ENCODE measurements at regions not wholly inside any gene's neighbourhood (a gene's known extent, or its start where the extent isn't known, plus 50 kb on each side); places are given as distances from the start of the nearest gene placed in this dataset.

DNA sequence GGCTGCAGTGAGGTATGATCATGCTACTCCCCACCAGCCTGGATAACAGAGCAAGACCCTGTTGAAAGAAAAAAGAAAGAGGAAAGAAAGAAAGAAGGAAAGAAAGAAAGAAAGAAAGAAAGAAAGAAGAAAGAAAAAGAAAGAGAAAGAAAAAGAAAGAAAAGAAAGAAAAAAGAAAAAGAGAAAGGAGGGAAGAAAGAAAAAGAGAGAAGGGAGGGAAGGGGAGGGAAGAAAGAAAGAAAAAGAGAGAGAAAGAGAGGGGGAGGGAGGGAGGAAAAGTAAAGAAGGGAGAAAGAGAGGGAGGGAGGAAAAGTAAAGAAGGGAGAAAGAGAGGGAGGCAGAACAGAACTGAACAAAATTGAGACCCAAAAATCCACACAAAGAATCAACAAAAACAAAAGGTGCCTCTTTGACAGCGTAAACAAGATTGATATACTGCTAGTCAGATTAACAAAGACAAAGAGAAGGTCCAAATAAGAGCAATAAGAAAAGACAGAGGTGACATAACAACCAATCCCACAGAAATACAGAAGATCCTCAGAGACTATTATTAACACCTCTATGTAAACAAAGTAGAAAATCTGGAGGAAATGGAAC lies 293.9 kb upstream of the AMIGO2 start:
- BruUV-seq (replicated peaks): no TSS peak

More for the DNA sequence above, 293.9 kb upstream of the AMIGO2 start:
- Histone ChIP-seq H3K9me3 (ENCODE audit: control insufficient read depth, insufficient read depth, low read length) (no peaks in the 10 kb centered on the region), H3K14ac (replicated peaks; ENCODE audit: low read depth, low read length) (no peak overlapping the region), H4K8ac (ENCODE audit: low read depth in 2 of 2, low read length in 2 of 2) (no peak overlapping the region), H2AK9ac (replicated peaks; ENCODE audit: low read depth, low read length, poor library complexity) (no peak overlapping the region), H3K79me1 (ENCODE audit: low read depth in 1 of 2, low read length in 2 of 2) (no peaks in the 10 kb centered on the region), H2BK5ac (ENCODE audit: low read depth, low read length, poor library complexity, severe bottlenecking) (no peak overlapping the region), H3K56ac (ENCODE audit: extremely low read depth, insufficient read depth, low read length) (no peak overlapping the region), H3K27ac (ENCODE audit: insufficient read depth, low read length) (no peak overlapping the region), H2BK15ac (ENCODE audit: low read depth, low read length) (no peak overlapping the region), H4K91ac (ENCODE audit: insufficient read depth, low read depth, low read length) (no peak overlapping the region), H3K9me1 (ENCODE audit: insufficient read depth, low read length) (peaks cover 3% of the 10 kb centered on the region; the same call in 1 of the 2 replicates), H3K18ac (ENCODE audit: low read depth, low read length) (no peak overlapping the region), H2BK20ac (ENCODE audit: low read depth, low read length) (no peak overlapping the region), H4K20me1 (ENCODE audit: insufficient read depth, low read length) (no peaks in the 10 kb centered on the region), H3K4ac (ENCODE audit: low read depth, low read length) (no peak overlapping the region), H3K4me2 (ENCODE audit: low read depth, low read length) (no peak overlapping the region), H3K4me3 (ENCODE audit: insufficient read depth, low read depth, low read length) (no peak overlapping the region), H3K36me3 (ENCODE audit: control insufficient read depth, insufficient read depth, low read length) (no peaks in the 10 kb centered on the region), H3K9ac (ENCODE audit: low read depth, low read length) (no peak overlapping the region), H4K5ac (ENCODE audit: low read depth, low read length) (no peak overlapping the region), H2BK120ac (ENCODE audit: low read depth, low read length) (no peak overlapping the region), H3K27me3 (ENCODE audit: control insufficient read depth, insufficient read depth, low read length) (no peaks in the 10 kb centered on the region; the same call in 1 of the 2 replicates), H2AK5ac (ENCODE audit: low read depth, low read length) (no peak overlapping the region), H3K4me1 (ENCODE audit: control insufficient read depth, insufficient read depth, low read length) (peaks cover 7% of the 10 kb centered on the region), H3K23ac (ENCODE audit: low read depth, low read length) (no peak overlapping the region), H2AFZ (replicated peaks; ENCODE audit: low read length, poor library complexity) (no peak overlapping the region)
- WGBS, 2 experiments (ENCODE audit: extremely low coverage in 2 of 2, insufficient read length in 1 of 2): no CpG with 5 or more reads among the region's 1 CpG
- ChIA-PET CTCF (no interaction called here), POLR2A (ENCODE audit: unreplicated experiment) (no interaction called here)
- DNase-seq (no peak), ATAC-seq (ENCODE audit: low read depth) (no peak)
- in situ Hi-C loops (cut with MboI; ENCODE audit: low sequenced_read_pairs) (no loop called here), intact Hi-C loops (cut with micrococcal nuclease) (no loop called here), dilution Hi-C loops (cut with HindIII; ENCODE audit: low sequenced_read_pairs, unreplicated experiment) (no loop called here)
- TF ChIP-seq CHD1 (IDR thresholded peaks at IDR 0.05; ENCODE audit: low read depth, low read length): no peak
